Breast epithelium (tissue), 4 donors: ENCODE measurements at regions not wholly inside any gene's neighbourhood (a gene's known extent, or its start where the extent isn't known, plus 50 kb on each side); places are given as distances from the start of the nearest gene placed in this dataset.

Source experiments
- DNase-seq, 2 donors: peaks; one replicate each; pipeline ENCODE4 v3.0.0-alpha.2; 2019; ENCODE audit warnings: low spot score in 2 of 2
- H3K27ac ChIP-seq, 2 donors: fragments of 200-600 bp; sonication (generic) in 1 of 2; one replicate each; pipeline ENCODE4 v1.5.1; 2016 to 2019; ENCODE audit warnings: mild to moderate bottlenecking in 1 of 2
- H3K27me3 ChIP-seq, 2 donors: fragments of 200-600 bp; sonication (generic) in 1 of 2; one replicate each; pipeline versions ENCODE4 v1.5.1 to v1.6.0; 2017 to 2019; ENCODE audit warnings: control low read depth in 1 of 2, mild to moderate bottlenecking in 1 of 2
- H3K36me3 ChIP-seq: fragments of 200-600 bp; one replicate; pipeline ENCODE4 v1.5.1; 2019
- H3K4me1 ChIP-seq, 2 donors: fragments of 200-600 bp; sonication (generic); one replicate each; pipeline ENCODE4 v1.5.1; 2016 to 2019; ENCODE audit warnings: control low read depth in 1 of 2
- H3K4me3 ChIP-seq, 3 donors: fragments of 200-600 bp; sonication (generic); 1 replicate in 2 of 3; 2 replicates in 1 of 3; pipeline ENCODE4 v1.5.1; 2016 to 2019; ENCODE audit warnings: mild to moderate bottlenecking in 3 of 3, moderate library complexity in 2 of 3
- H3K9me3 ChIP-seq, 2 donors: fragments of 200-600 bp; sonication (generic) in 1 of 2; one replicate each; pipeline ENCODE4 v1.5.1; 2016 to 2019; ENCODE audit warnings: control low read depth in 1 of 2
- POLR2A ChIP-seq: fragments of 450-650 bp; IDR thresholded peaks from one replicate; pipeline ENCODE4 v1.6.1; 2016; ENCODE audit warnings: antibody characterized with exemption, mild to moderate bottlenecking, moderate library complexity
- POLR2AphosphoS5 ChIP-seq, 3 donors: sonication (generic); formaldehyde crosslinking; IDR thresholded peaks; one replicate each; pipeline ENCODE4 v1.6.1; 2017; ENCODE audit warnings: antibody characterized with exemption in 3 of 3
- intact Hi-C: fragments of 100-400 bp; cut with DNase I; formaldehyde crosslinking; loops from one replicate; pipeline ENCODE4 v1.15.1; 2023; ENCODE audit warnings: low total_unique reads
- TF ChIP-seq, protein P1 (sequence below), 3 donors: fragments of 450-650 bp; IDR thresholded peaks; one replicate each; pipeline ENCODE4 v1.5.1; 2016 to 2017; ENCODE audit warnings: antibody characterized with exemption in 3 of 3, mild to moderate bottlenecking in 3 of 3, moderate library complexity in 3 of 3

DNA sequence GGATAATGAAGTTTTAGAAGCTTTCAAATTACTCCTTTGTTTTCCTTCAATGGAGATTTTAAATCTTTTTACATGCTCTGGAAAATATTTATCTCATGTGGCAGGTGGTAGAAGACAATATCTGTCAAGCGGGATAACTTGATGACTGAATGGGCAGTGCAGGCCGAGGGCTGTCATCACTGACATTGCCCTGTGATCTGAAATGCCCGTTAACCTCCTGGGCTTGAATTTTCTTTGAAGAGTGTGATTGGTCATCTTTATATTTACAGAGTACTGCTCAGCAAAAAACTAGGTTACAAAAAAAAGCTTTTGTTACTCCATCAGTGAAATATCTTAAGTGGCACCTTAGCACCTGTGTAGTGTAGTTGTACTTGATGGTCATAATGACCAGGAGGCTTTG lies 147.5 kb downstream of the GATB start:
- no peak for DNase-seq
- no peaks in the 10 kb centered on the region for H3K9me3 ChIP-seq
- TF ChIP-seq, protein P1, sequence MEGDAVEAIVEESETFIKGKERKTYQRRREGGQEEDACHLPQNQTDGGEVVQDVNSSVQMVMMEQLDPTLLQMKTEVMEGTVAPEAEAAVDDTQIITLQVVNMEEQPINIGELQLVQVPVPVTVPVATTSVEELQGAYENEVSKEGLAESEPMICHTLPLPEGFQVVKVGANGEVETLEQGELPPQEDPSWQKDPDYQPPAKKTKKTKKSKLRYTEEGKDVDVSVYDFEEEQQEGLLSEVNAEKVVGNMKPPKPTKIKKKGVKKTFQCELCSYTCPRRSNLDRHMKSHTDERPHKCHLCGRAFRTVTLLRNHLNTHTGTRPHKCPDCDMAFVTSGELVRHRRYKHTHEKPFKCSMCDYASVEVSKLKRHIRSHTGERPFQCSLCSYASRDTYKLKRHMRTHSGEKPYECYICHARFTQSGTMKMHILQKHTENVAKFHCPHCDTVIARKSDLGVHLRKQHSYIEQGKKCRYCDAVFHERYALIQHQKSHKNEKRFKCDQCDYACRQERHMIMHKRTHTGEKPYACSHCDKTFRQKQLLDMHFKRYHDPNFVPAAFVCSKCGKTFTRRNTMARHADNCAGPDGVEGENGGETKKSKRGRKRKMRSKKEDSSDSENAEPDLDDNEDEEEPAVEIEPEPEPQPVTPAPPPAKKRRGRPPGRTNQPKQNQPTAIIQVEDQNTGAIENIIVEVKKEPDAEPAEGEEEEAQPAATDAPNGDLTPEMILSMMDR (IDR thresholded peaks at IDR 0.05), result no peak
- no peak for TF ChIP-seq POLR2A
- no peak for TF ChIP-seq POLR2AphosphoS5 (IDR thresholded peaks at IDR 0.05)
- no peak overlapping the region for H3K27ac ChIP-seq
- no peaks in the 10 kb centered on the region for H3K36me3 ChIP-seq
- H3K4me3 ChIP-seq, result no peak overlapping the region
- H3K4me1 ChIP-seq, result no peaks in the 10 kb centered on the region
- H3K27me3 ChIP-seq, result no peaks in the 10 kb centered on the region
- intact Hi-C loops, result loop anchor here (10.0 kb wide), 1 partner anchor 1812 kb away; no protein-coding TSS in a partner anchor

DNA sequence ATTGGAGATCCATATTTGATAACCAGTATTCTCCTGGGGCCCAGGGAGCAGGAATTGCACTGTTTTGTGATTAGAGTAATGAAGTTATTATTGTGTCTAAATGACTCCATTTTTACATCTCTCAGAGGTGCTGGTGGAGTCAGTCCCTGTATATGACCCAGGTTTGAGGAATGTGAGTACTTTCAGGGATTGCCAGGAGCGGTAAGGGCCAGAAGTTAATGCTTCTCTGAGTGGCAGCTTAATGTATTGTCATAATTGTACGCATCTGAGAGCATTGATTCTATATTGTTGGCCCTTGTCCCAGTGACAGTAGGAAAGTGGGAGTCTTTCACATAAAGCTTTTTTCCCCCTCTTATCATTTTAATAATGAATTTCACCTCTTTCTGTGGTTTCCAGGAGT lies 146.2 kb downstream of the GATB start:
- DNase-seq, result no peak
- Histone ChIP-seq H3K9me3 (no peaks in the 10 kb centered on the region), H3K4me1 (no peaks in the 10 kb centered on the region), H3K4me3 (no peak overlapping the region), H3K36me3 (no peaks in the 10 kb centered on the region), H3K27me3 (no peaks in the 10 kb centered on the region), H3K27ac (no peak overlapping the region)
- TF ChIP-seq POLR2A (no peak), POLR2AphosphoS5 (IDR thresholded peaks at IDR 0.05) (no peak)
- TF ChIP-seq, protein P1 (IDR thresholded peaks at IDR 0.05), result no peak
- intact Hi-C loops, result loop anchor here (10.0 kb wide), 1 partner anchor 1810 kb away; no protein-coding TSS in a partner anchor

DNA sequence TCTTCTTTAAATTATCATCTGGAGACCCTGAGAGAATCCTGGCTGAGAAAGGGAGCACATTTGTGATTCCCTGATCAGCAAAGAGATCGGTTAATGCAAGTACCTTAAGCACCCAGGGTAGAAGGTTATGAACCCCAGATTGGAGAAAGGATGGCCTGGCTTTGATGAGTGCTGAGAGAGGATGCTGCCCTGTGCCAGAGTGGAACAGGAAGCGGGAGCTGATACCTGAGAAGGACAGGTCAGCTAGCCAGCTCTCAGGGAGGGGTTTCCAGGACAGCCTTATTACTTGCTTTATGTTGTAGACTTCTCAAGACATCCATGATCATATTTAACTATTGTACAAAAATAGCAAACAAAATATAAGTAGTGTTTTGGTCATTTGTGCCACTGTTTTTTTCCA lies 141.9 kb downstream of the GATB start:
- H3K4me1 ChIP-seq, result no peaks in the 10 kb centered on the region
- no peaks in the 10 kb centered on the region for H3K36me3 ChIP-seq
- H3K27ac ChIP-seq, result no peak overlapping the region
- no peaks in the 10 kb centered on the region for H3K9me3 ChIP-seq
- H3K27me3 ChIP-seq, result no peaks in the 10 kb centered on the region
- intact Hi-C loops, result loop anchor here (10.0 kb wide), 1 partner anchor 1806 kb away; no protein-coding TSS in a partner anchor
- DNase-seq, result no peak
- no peak overlapping the region for H3K4me3 ChIP-seq
- no peak for TF ChIP-seq POLR2A
- TF ChIP-seq, protein P1 (IDR thresholded peaks at IDR 0.05), result no peak

DNA sequence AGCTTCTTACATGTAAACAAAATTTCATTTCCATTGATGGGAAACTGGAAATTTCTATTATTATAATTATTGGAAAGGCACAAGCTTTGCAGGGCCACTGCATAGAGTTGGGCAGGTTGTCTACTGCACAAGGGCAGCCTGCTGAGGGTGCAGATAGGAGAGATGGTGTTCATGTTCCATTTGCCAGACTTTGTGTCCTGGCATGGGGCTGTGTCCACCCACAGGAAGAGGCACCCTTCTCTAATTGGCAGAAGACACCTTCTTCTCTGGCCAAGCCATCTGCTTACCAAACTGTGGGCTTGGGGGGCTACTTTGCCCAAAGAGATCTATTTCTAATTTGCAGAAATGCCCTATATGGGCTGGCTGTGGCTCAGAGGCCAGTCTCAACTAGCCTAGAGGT lies 140.7 kb downstream of the GATB start:
- no peak overlapping the region for H3K27ac ChIP-seq
- no peak overlapping the region for H3K4me3 ChIP-seq
- DNase-seq, result no peak
- no peaks in the 10 kb centered on the region for H3K4me1 ChIP-seq
- intact Hi-C loops, result no loop called here
- no peaks in the 10 kb centered on the region for H3K27me3 ChIP-seq
- no peaks in the 10 kb centered on the region for H3K36me3 ChIP-seq
- TF ChIP-seq POLR2AphosphoS5 (IDR thresholded peaks at IDR 0.05) (no peak), POLR2A (no peak)
- TF ChIP-seq, protein P1 (IDR thresholded peaks at IDR 0.05), result no peak
- no peaks in the 10 kb centered on the region for H3K9me3 ChIP-seq
